GM18517 (cell line): ENCODE measurements at regions not wholly inside any gene's neighbourhood (a gene's known extent, or its start where the extent isn't known, plus 50 kb on each side); places are given as distances from the start of the nearest gene placed in this dataset.
"Not testable (repeated sequence)": the region's sequence is repeated elsewhere in the genome, so short reads cannot be mapped to it uniquely, and the experiment has no call there.

Source experiments
- ATAC-seq: cut with Tn5 transposase; IDR thresholded peaks from one replicate; pipeline ENCODE4 v1.9.1; 2021; ENCODE audit warnings: mild to moderate bottlenecking, moderate library complexity; ENCODE audit not compliant: unreplicated experiment

GRCh38 chr6:56725254-56725653, 82.6 kb upstream of the DST start:
- ATAC-seq = no peak

- no peak for ATAC-seq
These were observed 81.8 kb upstream of the DST start for GRCh38 chr6:56724455-56724854.

- ATAC-seq = no peak
These were observed 78.2 kb upstream of the DST start for GRCh38 chr6:56720882-56721281.

DNA sequence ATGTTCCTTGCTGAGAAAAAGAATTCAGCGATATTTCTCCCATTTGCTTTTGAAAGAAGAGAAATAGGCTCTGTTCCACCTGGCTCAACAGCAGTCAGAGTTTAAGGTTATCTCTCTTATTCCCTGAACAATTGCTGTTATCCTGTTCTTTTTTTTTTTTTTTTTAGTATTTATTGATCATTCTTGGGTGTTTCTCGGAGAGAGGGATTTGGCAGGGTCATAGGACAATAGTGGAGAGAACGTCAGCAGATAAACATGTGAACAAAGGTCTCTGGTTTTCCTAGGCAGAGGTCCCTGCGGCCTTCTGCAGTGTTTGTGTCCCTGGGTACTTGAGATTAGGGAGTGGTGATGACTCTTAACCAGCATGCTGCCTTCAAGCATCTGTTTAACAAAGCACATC, 77.5 kb upstream of the DST start:
- not testable (repeated sequence) for ATAC-seq

DNA sequence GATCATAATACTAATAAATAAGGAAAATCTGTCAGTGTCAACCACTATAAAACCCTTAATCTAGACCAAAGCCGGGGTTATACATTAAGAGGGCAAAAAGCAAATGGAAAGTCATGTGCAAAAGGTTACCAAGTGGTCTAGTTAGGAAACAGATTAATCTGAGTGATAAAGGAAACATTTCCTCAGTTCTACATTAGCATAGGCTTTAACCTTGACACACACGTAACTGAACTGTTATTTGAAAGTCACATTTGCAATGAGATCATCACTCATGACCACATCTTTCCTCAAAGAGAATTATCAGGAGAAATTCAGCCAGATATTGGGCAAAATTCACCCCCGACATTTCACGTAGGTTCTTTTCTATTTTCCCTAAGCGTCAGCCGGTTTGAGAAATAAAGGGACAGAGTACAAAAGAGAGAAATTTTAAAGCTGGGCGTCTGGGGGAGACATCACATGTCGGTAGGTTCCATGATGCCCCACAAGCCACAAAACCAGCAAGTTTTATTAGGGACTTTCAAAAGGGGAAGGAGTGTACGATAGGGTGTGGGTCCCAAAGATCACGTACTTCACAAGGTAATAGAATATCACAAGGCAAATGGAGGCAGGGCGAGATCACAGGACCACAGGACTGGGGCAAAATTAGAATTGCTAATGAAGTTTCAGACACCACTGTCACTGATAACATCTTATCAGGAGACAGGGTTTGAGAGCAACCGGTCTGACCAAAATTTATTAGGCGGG, 76.8 kb upstream of the DST start:
- ATAC-seq = not testable (repeated sequence)

GRCh38 chr6:56718236-56718635, 75.5 kb upstream of the DST start:
- no peak for ATAC-seq

DNA sequence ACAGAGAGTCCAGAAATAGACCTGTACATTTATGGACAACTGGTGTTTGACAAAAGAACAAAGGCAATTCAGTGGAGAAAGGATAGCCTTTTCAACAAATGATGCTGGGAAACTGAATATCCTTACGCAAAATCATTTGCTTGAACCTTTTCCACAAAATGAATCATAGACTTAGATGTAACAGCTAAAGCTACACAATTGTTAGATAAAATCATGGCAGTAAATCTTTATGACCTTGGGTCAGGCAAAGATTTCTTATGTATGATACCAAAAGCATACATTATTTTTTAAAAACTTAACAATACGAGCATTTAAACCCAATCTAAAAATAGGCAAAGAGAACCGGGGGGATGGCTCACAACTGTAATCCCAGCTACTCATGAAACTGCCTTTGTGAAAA, 73.5 kb upstream of the DST start:
- no peak for ATAC-seq

DNA sequence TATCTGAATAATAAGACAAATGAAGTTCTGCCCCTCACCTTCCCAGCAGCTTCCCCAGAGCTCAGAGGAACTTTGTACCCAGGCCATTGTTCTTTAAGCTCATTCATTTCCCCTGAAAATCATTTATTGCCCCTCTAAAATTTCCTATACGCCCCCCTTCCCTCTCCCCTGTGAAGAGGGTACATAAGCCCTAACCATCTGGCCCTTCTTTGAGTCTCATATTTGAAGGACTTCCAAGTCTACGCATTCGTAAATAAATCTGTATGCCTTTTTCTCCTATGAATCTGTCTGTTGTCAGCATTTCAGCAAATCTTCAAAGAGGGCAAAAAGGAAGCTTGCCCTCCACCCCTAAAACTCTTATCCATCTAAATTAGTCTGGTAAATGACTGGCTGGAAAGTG, 73.1 kb upstream of the DST start:
- ATAC-seq = no peak

- ATAC-seq = no peak
These were observed 72.3 kb upstream of the DST start for GRCh38 chr6:56714982-56715456.

- ATAC-seq = peak; percentile 44
These were observed 71.6 kb upstream of the DST start for GRCh38 chr6:56714273-56714672.

DNA sequence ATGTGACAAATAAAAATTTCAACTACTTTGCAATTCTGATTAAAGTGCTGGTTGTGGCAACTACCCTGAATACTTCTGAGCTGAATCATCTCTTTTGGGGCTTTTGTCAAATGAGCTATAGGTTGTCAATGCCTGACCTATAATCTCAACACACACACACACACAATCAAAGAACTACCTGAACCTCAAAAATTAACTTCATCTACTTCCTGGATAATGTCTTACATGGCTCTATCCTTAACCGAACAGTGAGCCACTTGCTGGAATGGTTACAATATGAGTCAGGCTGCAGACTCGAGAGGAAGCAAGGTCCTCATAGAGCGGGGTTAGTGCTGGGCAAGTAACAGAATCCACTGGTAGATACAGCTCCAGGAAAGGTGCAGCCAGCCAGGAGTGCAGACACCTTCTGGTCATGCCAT, 70.6 kb upstream of the DST start:
- no peak for ATAC-seq

DNA sequence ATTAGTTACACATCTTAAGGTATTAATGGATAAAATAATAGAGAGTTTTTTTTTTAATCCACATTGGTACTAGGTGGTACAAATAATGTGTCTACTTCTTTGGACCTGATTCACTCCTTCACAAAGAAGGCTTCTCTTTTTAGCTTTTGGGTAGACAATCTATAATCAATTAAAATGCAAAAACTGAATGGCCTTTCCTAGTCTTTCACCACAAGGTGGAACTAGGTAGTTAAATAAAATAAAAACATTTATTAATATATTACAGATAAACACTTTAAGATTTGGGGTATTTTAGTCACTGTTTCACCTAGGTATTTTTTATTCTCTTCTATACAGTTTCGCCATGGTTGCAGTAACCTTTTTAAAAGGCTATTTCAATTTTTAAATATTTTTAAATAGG, 68.3 kb upstream of the DST start:
- no peak for ATAC-seq

DNA sequence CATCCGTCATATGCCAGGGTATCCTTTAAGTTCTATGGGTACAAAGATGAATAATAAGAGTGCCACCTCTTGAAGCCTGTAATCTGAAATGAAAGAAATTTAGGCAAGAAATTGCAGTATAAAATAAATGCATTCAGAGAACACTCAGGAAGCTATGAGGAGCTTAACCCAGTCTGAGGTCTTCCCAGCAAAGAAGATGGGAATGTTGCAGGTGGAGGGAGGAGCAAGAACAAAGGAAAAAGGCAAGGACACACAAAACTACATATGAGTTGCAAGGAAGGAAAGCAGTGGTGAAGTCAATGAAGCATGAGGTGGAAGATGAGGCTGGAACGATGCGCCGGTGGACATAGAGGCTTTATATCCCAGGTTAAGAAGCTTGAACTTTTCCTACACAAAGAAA, 67.0 kb upstream of the DST start:
- ATAC-seq = no peak

DNA sequence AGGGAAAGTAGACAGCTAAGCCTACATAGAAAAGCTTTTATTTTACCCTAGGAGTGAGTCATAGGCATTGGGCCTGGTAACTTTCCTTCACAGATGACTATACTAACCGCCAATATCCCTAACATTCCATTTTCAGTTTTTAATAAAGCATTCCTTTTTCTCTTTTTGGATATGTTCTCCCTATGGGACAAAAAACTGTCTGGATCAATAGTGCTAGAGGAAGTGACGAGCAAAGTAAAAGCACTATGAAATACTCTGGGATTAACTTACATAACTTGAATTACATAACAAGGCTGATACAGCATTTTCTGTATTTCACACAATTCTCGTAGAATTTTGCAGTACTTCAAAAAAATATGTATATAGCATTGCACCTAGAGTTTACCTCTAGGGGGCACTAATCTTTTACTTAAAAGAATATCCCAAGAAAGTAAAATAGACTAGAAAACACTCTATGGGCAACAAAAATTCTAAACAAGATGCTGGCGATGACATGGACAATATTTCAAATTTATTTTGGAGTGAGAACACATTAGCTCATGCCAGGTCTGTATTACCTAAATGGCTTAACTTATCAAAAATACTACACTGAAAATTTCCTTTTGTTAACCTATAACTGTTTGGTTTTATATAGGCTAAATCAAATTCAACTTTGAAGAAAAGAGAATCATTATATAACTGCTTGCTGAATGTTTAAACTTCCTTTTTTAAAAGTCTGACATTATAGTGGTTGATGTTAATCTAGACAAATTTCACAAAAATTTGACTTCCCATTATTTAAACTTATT, 66.3 kb upstream of the DST start:
- no peak for ATAC-seq

- ATAC-seq = no peak
These were observed 64.5 kb upstream of the DST start for GRCh38 chr6:56706981-56707726.

- no peak for ATAC-seq
These were observed 56.5 kb upstream of the DST start for GRCh38 chr6:56699066-56699654.

GRCh38 chr6:56695702-56696101, 53.0 kb upstream of the DST start:
- no peak for ATAC-seq

- no peak for ATAC-seq
These were observed 51.3 kb upstream of the DST start for GRCh38 chr6:56694002-56694401.

DNA sequence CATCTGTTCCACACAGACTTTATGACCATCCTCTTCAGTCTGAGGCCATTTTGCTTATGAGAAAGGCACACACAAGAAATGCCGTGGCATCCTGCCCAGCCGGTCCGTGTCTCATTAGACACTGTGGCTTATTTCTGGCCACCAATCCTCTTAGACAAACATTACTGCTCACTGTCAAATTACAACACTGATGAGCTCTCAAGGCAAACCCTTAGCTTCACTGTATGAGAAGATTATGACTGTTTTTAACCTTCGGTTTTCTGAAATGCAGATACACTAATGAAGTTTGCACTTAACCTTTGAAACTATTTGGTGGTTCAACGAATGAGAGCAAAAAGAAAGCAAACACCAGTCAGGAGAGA, 50.5 kb upstream of the DST start:
- no peak for ATAC-seq

DNA sequence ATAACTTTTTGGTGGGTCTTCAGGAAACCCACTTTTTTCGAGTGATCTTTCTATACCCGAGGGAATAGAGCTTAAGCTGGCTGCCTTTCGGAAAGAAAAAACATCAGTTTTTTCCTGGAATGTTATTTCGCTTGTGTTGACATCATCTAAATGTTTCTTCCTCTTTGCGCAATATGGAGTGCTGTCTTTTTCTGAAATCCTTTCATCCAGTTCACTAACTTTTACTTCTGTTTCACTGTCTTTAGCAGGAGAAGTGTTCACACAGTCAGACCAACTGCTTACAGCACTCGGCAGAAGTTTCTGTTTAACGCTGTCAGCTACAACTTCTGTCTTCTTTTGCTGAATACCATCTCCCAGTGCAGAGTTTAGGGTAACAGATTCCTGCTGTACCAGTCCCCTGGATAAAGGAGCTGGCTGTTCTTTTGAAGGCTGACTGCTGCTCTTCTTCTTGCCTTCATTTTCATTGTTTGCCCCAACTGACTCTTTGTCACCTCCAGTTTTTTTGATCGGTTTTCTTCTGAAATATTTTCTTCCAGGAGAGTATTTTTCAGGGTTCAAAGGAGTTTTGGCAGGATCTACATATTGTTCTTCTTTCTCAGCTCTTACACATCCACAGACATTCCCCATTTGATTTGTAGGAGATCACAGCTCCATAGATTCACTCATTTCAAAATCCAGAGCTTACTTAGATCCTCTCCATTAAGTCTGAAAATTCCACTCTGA, 50.0 kb upstream of the DST start:
- no peak for ATAC-seq
